D721Med (cell line): ENCODE measurements at regions not wholly inside any gene's neighbourhood (a gene's known extent, or its start where the extent isn't known, plus 50 kb on each side); places are given as distances from the start of the nearest gene placed in this dataset.

Experiments used
- DNase-seq: peaks from one replicate; pipeline ENCODE4 v3.0.0; 2011; ENCODE audit warnings: low spot score; ENCODE audit not compliant: insufficient read length
- FAIRE-seq: peaks from 2 replicates; lab custom pipeline; 2011; peaks lifted over from hg19 to GRCh38; lab: Jason Lieb, UNC
- CTCF ChIP-seq: IDR thresholded peaks from 2 replicates; pipeline ENCODE4 v1.5.1; 2012; ENCODE audit warnings: mild to moderate bottlenecking, control low read depth; ENCODE audit not compliant: insufficient read depth; ENCODE audit errors: missing control alignments

DNA sequence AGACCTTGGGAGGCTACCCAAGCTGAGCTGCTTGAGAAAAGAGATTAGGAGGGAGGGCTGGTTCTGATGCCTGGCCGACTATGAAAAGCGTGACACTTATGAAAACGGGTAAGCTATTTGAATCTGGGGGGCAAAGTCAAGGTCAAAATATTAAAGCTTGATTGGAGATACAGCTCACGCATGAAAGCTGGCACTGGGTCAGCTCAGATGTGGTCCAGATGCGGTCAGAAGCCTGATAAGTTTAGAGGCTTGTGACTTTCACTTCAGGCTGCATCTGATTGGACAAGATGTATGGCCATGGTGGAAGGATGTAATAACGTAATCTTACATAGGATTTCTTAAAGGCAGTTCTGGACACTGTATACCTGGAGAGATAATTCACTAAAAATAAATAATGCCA lies 690.3 kb downstream of the NTRK3 start:
- FAIRE-seq (no peak), DNase-seq (no peak)
- TF ChIP-seq CTCF: no peak

DNA sequence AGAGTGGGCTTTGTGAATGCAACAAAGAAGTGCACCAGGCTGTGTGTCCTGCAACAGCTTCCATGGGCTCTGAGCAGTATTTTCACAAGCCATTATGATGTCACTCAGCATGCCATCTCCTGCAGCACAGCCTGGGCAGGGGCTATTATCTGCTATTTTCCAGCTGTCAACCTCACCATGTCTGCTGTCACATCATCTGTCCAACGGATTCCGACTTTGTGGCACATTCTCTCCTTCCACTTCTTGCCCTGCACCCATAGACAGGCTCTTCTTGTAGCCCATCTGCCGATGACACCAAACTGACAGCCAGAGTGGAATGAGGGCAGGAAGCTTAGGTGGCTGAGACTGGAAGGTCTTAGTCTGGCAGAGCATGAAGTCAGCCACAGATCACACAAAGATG lies 691.9 kb downstream of the NTRK3 start:
- no peak for TF ChIP-seq CTCF
- DNase-seq (no peak), FAIRE-seq (no peak)

- TF ChIP-seq CTCF: no peak
- no peak for FAIRE-seq
- DNase-seq: no peak
Observed at GRCh38 chr15:87563869-87564268, 692.7 kb downstream of the NTRK3 start.

GRCh38 chr15:87562203-87562602 lies 694.3 kb downstream of the NTRK3 start:
- no peak for TF ChIP-seq CTCF
- DNase-seq (no peak), FAIRE-seq (no peak)

GRCh38 chr15:87561641-87562040 lies 694.9 kb downstream of the NTRK3 start:
- no peak for FAIRE-seq
- no peak for TF ChIP-seq CTCF

DNA sequence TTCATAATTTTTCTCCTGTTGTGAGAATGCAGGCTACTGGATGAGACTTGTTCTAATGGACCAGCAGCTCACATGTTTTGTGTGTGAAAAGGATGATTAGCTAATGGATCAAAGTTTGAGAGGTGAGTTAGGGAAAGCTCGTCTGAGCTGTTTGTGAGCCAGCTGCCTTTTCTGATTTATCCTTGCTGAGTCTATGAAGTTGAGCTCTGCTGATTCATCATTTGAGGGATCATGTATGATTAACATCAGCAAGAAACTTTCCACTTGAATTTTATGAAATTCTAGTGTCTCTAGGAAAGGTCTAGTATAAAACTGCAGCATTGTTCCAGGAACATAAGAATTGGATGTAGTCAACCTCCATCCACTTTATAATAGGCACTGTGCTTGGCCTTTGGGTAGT lies 698.7 kb downstream of the NTRK3 start:
- FAIRE-seq (no peak), DNase-seq (no peak)
- no peak for TF ChIP-seq CTCF

More at GRCh38 chr15:87561641-87562040, 694.9 kb downstream of the NTRK3 start:
- no peak for DNase-seq

DNA sequence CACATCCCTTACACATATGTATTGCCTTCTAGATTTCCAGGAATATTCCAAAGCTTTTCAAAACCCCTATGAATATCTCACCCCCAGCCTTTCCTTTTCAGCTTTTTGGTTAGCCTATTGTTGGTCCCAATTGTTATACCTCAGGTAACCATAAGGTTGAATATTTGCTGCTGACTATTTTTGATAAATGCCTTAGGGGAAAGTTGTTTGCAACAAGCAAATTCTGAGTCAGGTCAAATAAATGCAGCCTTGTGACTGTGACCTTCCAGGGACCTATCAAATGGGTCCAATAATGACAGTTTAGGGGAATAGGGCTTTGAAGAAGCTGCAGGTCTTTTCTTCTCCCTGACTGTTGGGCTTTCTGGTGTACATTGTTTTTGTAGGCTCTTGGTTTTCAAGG lies 699.7 kb downstream of the NTRK3 start:
- FAIRE-seq (no peak), DNase-seq (no peak)
- TF ChIP-seq CTCF: no peak
